Adipocyte (in vitro differentiated cells): ENCODE measurements at regions not wholly inside any gene's neighbourhood (a gene's known extent, or its start where the extent isn't known, plus 50 kb on each side); places are given as distances from the start of the nearest gene placed in this dataset.
A peak's percentile ranks its signal among the peaks of the same experiment; 100 is the strongest.

Experiments
- DNase-seq: peaks from one replicate; pipeline ENCODE4 v3.0.0-alpha.2; 2015; ENCODE audit warnings: low read depth
- H3K27me3 ChIP-seq: replicated peaks from 2 replicates; pipeline ENCODE4 v1.7.0; 2013; ENCODE audit warnings: mild to moderate bottlenecking, low read length, moderate library complexity; ENCODE audit not compliant: control insufficient read depth, insufficient read depth
- H3K36me3 ChIP-seq: 2 replicates; pipeline ENCODE4 v1.7.0; 2013; ENCODE audit warnings: low read length, mild to moderate bottlenecking, moderate library complexity; ENCODE audit not compliant: control insufficient read depth, insufficient read depth, severe bottlenecking
- H3K4me1 ChIP-seq: 2 replicates; pipeline ENCODE4 v1.7.0; 2013; ENCODE audit warnings: mild to moderate bottlenecking, low read length, moderate library complexity; ENCODE audit not compliant: control insufficient read depth, insufficient read depth
- H3K4me3 ChIP-seq: 2 replicates; pipeline ENCODE4 v1.7.0; 2013; ENCODE audit warnings: mild to moderate bottlenecking, low read length, moderate library complexity
- H3K9ac ChIP-seq: 2 replicates; pipeline ENCODE4 v1.7.0; 2013; ENCODE audit warnings: mild to moderate bottlenecking, low read length, moderate library complexity
- H3K9me3 ChIP-seq: 2 replicates; pipeline ENCODE4 v1.7.0; 2013; ENCODE audit warnings: mild to moderate bottlenecking, low read length, moderate library complexity; ENCODE audit not compliant: control insufficient read depth

GRCh38 chr18:5057386-5058348, 139.4 kb downstream of the AKAIN1 start:
- Histone ChIP-seq H3K9me3 (no peaks in the 10 kb centered on the region), H3K9ac (no peak overlapping the region)
- DNase-seq = peak; percentile 58

DNA sequence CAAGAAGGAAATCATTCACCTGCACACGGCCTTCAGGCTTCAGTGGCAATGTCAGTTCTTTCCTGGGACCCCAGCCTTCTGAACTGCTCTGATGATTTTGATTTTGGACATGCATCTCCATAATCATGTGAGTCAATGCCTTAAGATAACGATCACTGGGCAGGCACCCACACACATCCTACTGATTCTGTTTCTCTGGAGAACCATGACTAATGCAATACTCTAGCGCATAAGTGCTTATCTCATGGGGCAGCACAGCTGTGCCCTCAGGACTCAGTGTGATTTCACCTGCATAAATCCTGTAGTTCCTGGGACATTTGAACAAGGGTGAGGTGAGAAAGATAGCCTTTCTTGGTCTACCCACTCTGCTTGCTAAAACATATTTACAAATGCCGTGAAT, 144.6 kb downstream of the AKAIN1 start:
- no peaks in the 10 kb centered on the region for H3K27me3 ChIP-seq
- H3K9me3 ChIP-seq = no peaks in the 10 kb centered on the region
- DNase-seq = no peak
- no peaks in the 10 kb centered on the region for H3K4me1 ChIP-seq
- no peak overlapping the region for H3K9ac ChIP-seq
- H3K36me3 ChIP-seq = no peaks in the 10 kb centered on the region
- no peak overlapping the region for H3K4me3 ChIP-seq

More at GRCh38 chr18:5057386-5058348, 139.4 kb downstream of the AKAIN1 start:
- Histone ChIP-seq H3K4me1 (peaks cover 10% of the 10 kb centered on the region), H3K27me3 (no peaks in the 10 kb centered on the region), H3K36me3 (no peaks in the 10 kb centered on the region), H3K4me3 (no peak overlapping the region)

GRCh38 chr18:5051207-5051606, 145.8 kb downstream of the AKAIN1 start:
- Histone ChIP-seq H3K27me3 (no peaks in the 10 kb centered on the region), H3K4me1 (no peaks in the 10 kb centered on the region), H3K9me3 (no peaks in the 10 kb centered on the region), H3K9ac (no peak overlapping the region), H3K36me3 (no peaks in the 10 kb centered on the region), H3K4me3 (no peak overlapping the region)
- no peak for DNase-seq

DNA sequence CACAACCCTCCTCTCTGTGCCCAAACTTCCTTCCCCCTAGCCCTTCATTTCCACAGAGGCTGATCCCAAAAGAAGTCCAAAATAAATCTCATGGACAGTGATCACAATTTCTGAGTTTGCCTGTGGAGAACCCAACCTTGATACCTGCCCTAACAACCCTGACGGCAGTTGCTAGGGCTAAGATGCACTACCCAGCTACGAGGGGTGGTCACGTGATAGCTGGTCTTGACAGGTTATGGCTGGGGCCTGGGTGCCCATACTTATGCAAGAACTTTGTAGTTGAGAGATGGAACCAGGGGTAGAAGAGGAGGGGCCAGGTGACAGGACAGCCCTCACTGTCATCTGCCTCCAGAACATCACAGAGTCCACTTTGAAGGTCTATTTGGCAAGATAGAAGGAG, 147.9 kb downstream of the AKAIN1 start:
- no peak overlapping the region for H3K9ac ChIP-seq
- no peaks in the 10 kb centered on the region for H3K27me3 ChIP-seq
- no peak overlapping the region for H3K4me3 ChIP-seq
- DNase-seq = no peak
- no peaks in the 10 kb centered on the region for H3K36me3 ChIP-seq
- no peaks in the 10 kb centered on the region for H3K9me3 ChIP-seq
- no peaks in the 10 kb centered on the region for H3K4me1 ChIP-seq

DNA sequence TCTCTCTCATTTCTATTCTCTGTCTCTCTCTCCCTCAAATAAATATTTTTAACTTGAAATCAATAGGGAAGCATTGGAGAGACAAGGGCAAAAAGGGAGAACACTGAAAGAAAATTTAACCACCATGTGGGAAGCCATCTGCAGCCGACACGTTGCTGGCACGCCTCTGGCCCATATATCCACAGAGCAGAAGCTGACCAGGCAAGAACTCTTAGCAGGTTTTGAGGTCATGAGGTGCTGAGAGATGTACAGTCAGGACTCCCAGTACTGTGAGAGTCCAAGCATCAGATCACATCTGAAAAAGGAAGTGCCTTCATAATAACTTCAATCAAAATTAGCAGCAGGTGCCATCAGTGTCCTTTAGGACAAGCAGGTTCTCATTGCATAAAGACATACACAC, 156.6 kb downstream of the AKAIN1 start:
- H3K4me3 ChIP-seq = no peak overlapping the region
- no peak overlapping the region for H3K9ac ChIP-seq
- no peaks in the 10 kb centered on the region for H3K27me3 ChIP-seq
- H3K9me3 ChIP-seq = no peaks in the 10 kb centered on the region
- H3K4me1 ChIP-seq = no peaks in the 10 kb centered on the region
- no peaks in the 10 kb centered on the region for H3K36me3 ChIP-seq
- no peak for DNase-seq

DNA sequence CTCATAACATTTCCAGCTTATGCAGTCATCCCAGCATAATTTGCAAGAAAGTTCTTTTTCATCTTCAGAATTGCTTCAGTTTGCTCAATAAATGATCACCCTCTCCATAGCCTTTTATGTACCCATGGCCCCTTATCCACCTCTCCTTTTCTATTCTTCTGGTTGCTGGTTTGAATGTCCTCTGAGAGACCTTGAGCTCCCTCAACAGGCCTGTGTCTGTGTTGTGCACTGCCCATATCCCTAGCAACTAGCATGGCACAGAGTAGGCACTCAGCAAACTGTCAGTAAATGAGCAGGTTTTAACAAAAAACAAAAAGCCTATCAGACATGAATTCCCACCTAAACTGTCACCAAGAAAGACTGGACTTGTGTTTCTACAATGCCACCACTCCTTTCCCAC, 160.5 kb downstream of the AKAIN1 start:
- Histone ChIP-seq H3K9ac (no peak overlapping the region), H3K4me3 (no peak overlapping the region), H3K4me1 (no peaks in the 10 kb centered on the region), H3K9me3 (no peaks in the 10 kb centered on the region), H3K36me3 (no peaks in the 10 kb centered on the region), H3K27me3 (no peaks in the 10 kb centered on the region)
- no peak for DNase-seq

DNA sequence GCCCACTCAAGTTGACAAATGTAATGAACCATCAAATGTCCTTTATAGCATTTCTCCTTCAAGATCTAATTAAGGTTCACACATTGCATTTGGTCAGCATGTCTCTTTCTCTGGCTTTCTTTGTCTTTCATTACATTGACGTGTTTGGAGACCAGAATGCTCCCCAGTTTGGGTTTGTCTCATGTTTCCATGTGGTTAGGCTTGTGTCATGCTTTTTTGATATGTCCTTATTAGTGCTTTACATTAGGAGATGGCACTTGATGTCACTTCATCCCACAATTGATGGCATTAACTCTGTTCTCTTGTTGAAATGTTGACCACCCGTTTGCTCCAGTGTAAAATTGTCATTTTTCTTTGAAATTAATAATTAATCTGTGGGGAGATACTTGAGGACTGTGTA, 165.8 kb downstream of the AKAIN1 start:
- DNase-seq = no peak
- Histone ChIP-seq H3K4me3 (no peak overlapping the region), H3K9ac (no peak overlapping the region), H3K4me1 (no peaks in the 10 kb centered on the region), H3K36me3 (no peaks in the 10 kb centered on the region), H3K9me3 (no peaks in the 10 kb centered on the region), H3K27me3 (no peaks in the 10 kb centered on the region)

DNA sequence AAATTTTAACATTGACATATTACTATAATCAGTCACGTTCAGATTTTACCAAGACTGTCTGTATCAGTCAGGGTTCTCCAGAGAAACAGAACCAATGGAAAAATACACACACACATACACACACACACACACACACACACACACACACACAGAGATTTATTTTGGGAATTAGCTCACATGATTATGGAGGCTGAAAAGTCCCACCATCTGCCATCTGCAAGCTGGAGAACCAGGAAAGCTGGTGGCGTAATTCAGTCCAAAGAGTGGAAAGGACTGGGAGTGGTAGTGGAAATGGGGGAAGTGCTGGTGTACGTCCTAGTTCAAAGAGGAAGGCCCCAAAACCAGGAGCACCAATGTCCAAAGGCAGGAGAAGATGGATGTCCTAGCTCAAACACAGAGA, 166.4 kb downstream of the AKAIN1 start:
- no peaks in the 10 kb centered on the region for H3K9me3 ChIP-seq
- no peaks in the 10 kb centered on the region for H3K4me1 ChIP-seq
- H3K9ac ChIP-seq = no peak overlapping the region
- no peak for DNase-seq
- no peak overlapping the region for H3K4me3 ChIP-seq
- no peaks in the 10 kb centered on the region for H3K27me3 ChIP-seq
- no peaks in the 10 kb centered on the region for H3K36me3 ChIP-seq

GRCh38 chr18:5029592-5029991, 167.5 kb downstream of the AKAIN1 start:
- DNase-seq = no peak
- H3K9me3 ChIP-seq = no peaks in the 10 kb centered on the region
- H3K9ac ChIP-seq = no peak overlapping the region
- no peaks in the 10 kb centered on the region for H3K36me3 ChIP-seq
- H3K4me3 ChIP-seq = no peak overlapping the region
- no peaks in the 10 kb centered on the region for H3K27me3 ChIP-seq
- H3K4me1 ChIP-seq = no peaks in the 10 kb centered on the region

GRCh38 chr18:5024741-5025140, 172.3 kb downstream of the AKAIN1 start:
- no peaks in the 10 kb centered on the region for H3K27me3 ChIP-seq
- no peak overlapping the region for H3K9ac ChIP-seq
- H3K4me3 ChIP-seq = no peak overlapping the region
- H3K9me3 ChIP-seq = no peaks in the 10 kb centered on the region
- no peak for DNase-seq
- no peaks in the 10 kb centered on the region for H3K36me3 ChIP-seq
- no peaks in the 10 kb centered on the region for H3K4me1 ChIP-seq

GRCh38 chr18:5021558-5021957, 175.5 kb downstream of the AKAIN1 start:
- Histone ChIP-seq H3K9ac (no peak overlapping the region), H3K36me3 (no peaks in the 10 kb centered on the region), H3K9me3 (no peaks in the 10 kb centered on the region), H3K27me3 (no peaks in the 10 kb centered on the region), H3K4me1 (no peaks in the 10 kb centered on the region), H3K4me3 (no peak overlapping the region)
- no peak for DNase-seq

GRCh38 chr18:5015213-5015612, 181.8 kb downstream of the AKAIN1 start:
- no peak for DNase-seq
- no peak overlapping the region for H3K4me3 ChIP-seq
- H3K36me3 ChIP-seq = no peaks in the 10 kb centered on the region
- H3K9me3 ChIP-seq = no peaks in the 10 kb centered on the region
- no peak overlapping the region for H3K9ac ChIP-seq
- H3K4me1 ChIP-seq = no peaks in the 10 kb centered on the region
- H3K27me3 ChIP-seq = no peaks in the 10 kb centered on the region
